ENCODE measurements at regions not wholly inside any gene's neighbourhood (a gene's known extent, or its start where the extent isn't known, plus 50 kb on each side); places are given as distances from the start of the nearest gene placed in this dataset.

- no peak for TF ChIP-seq CHD7 (IDR thresholded peaks at IDR 0.05; ENCODE audit: insufficient replicate concordance, low read length)
- TF ChIP-seq CREB1 (IDR thresholded peaks at IDR 0.05), result no peak
- TF ChIP-seq HDAC2 (IDR thresholded peaks at IDR 0.05; ENCODE audit: borderline replicate concordance in 1 of 2, low read depth in 2 of 2, low read length in 2 of 2), result no peak
- no peak for TF ChIP-seq CEBPB (IDR thresholded peaks at IDR 0.05; ENCODE audit: low read depth, low read length)
- no peak for TF ChIP-seq CBX8 (IDR thresholded peaks at IDR 0.05; ENCODE audit: borderline replicate concordance, low read depth, low read length)
- no peak for TF ChIP-seq TEAD4 (IDR thresholded peaks at IDR 0.05; ENCODE audit: low read depth, low read length)
- no peak for TF ChIP-seq MAFK (IDR thresholded peaks at IDR 0.05; ENCODE audit: low read depth, low read length)
- TF ChIP-seq POLR2A (IDR thresholded peaks at IDR 0.05; ENCODE audit: control extremely low read depth in 1 of 2, low read depth in 2 of 2, low read length in 2 of 2), result no peak
- TF ChIP-seq ASH2L (IDR thresholded peaks at IDR 0.05; ENCODE audit: low read length), result no peak
- no peak for TF ChIP-seq KDM4A (IDR thresholded peaks at IDR 0.05; ENCODE audit: low read depth, low read length, severe bottlenecking)
- TF ChIP-seq CHD1 (IDR thresholded peaks at IDR 0.05; ENCODE audit: low read depth, low read length), result no peak
- TF ChIP-seq CHD2 (IDR thresholded peaks at IDR 0.05; ENCODE audit: low read length), result no peak
- no peak for TF ChIP-seq YY1 (IDR thresholded peaks at IDR 0.05; ENCODE audit: low read depth, low read length)
- no peak for TF ChIP-seq GTF2F1 (IDR thresholded peaks at IDR 0.05; ENCODE audit: borderline replicate concordance, low read depth, low read length)
These were observed 171.1 kb upstream of the RGS17 start (continued) for GRCh38 chr6:153302133-153302532.
